HG03097 (cell line): ENCODE measurements at regions not wholly inside any gene's neighbourhood (a gene's known extent, or its start where the extent isn't known, plus 50 kb on each side); places are given as distances from the start of the nearest gene placed in this dataset.
"Not testable (repeated sequence)": the region's sequence is repeated elsewhere in the genome, so short reads cannot be mapped to it uniquely, and the experiment has no call there.

Experiments
- ATAC-seq: cut with Tn5 transposase; IDR thresholded peaks from one replicate; pipeline ENCODE4 v1.9.1; 2021; ENCODE audit not compliant: unreplicated experiment, low FRiP score

DNA sequence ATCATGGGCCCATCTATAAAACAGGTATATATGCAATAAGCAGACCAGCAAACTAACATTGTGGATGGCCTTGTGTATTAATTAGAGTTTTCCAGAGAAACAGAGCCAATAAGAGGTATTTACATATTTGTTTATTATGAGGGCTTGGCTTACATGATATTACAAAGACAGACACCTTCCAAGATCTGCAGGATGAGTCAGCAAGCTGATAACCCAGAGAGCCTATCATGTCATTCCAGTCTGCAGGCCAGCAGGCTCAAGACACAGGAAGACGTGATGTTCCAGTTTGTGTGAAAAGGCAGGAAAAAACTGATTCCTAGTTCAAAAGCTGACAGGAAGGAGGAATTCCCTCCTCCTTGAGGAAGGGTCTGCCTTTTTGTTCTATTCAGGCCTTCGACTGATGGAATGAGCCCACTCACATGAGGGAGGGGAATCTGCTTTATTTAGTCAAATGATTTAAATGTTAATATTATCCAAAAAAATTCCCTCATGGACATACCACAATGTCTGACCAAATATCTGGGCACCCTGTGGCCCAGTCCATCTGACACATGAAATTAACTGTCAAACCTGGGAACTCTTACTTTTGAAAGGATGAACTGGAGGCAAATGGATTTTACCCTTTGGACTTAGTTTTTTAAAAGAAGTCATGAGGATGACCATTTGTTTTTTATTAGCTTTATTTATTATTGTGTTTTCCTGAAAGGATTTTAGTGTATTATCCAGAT, 161.2 kb upstream of the CHD1 start:
- ATAC-seq, result no peak

DNA sequence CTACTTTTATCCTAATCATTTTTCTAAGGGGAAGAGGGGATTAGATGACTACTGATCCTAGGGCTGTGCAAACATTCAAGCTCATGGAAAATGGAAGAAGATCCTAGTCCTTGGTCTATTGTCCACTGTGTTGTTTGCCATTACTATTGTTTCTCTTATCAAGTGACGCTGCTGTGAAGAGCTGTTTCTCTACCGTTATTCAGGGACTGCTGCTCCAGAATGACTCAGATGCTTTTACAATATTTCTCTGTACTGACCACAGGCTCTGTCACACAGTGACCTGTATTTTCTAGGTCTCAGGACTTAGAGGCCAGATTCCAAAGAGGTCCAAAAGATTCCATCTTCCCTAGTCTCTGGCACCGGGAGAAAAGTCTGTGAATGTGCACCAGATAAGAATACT, 159.5 kb upstream of the CHD1 start:
- ATAC-seq, result no peak

DNA sequence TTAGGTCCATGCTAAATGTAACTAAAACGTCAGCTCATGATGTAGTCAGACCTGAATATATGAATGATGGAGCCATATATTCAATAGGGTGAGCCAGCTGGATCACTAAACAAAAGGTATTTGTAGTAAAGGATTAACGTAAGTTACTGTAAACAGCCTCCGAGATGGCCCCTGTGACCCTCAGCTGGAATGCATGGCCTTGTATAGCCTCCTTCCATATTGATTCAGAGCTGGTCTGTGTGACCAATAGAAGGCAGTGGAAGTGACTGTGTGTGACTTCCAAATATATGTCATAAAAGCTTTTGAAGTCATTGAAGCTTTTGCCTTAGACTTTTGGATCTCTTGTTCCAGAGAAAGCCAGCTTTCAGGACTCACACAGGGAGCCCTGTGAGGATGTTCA, 154.4 kb upstream of the CHD1 start:
- ATAC-seq, result no peak

DNA sequence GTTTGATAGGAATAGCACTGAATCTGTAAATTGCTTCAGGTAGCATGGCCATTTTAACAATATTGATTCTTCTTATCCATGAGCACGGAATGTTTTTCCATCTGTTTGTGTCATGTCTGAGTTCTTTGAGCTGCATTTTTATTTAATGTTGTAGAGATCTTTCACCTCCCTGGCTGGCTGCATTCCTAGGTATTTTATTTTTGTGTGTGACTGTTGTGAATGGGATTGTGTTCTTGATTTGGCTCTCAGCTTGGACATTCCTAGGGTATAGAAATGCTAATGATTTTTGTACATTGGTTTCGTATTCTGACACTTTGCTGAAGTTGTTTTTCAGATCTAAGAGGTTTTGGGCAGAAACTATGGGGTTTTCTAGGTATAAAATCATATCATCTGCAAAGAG, 152.9 kb upstream of the CHD1 start:
- ATAC-seq, result no peak

DNA sequence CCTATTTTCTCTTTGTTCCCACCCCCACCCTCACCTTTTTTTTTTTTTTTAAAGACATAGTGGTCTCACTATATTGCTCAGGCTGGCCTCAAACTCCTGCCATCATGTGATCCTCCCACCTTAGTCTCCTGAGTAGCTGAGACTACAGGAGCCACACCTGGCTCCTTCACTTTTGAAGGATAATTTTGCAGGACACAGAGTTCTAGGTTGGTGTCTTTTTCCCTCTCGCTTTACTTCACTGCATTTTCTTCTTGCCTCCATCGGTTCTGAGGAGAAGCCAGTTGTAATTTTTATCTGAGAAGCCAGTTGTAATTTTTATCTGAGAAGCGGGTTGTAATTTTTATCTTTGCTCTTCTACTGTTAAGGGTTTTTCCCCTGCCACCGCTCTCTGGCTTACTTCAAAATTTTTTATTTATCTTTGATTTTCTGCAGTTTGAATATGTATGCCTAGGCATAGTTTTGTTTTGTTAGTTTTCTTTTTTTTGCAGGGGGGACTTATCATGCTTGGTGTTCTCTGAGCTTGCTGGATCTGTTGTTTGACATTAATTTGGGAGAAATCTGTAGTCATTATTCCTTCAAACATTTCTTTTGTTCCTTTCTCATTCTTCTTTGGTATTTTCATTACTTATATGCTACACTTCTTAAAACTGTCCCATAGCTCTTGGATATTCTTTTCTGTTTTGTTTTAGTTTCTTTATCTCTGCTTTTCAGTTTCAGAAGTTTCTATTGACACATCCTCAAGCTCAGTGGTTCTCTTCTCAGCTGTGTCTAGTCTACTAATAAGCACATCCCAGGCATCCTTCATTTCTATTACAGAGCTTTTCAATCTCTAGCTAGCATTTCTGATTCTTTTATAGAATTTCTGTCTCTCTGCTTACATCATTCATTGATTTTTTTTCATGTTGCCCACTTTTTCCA, 148.2 kb upstream of the CHD1 start:
- ATAC-seq, result peak; percentile 74

DNA sequence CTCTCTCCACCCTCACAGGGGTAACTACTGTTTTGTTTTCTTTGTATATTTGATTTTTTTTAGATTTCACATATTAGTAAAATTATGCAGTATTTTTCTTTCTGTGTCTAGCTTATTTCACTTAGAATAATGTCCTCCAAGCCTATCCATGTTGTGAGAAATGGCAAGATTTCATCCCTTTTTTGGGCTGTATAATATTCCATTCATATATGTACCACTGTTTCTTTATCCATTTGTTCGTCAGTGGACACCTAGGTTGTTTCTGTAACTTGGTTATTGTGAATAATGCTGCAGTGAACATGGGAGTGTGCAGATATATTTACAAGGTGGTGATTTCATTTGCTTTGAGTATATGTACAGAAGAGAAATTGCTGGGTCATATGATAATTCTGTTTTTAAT, 144.0 kb upstream of the CHD1 start:
- no peak for ATAC-seq

DNA sequence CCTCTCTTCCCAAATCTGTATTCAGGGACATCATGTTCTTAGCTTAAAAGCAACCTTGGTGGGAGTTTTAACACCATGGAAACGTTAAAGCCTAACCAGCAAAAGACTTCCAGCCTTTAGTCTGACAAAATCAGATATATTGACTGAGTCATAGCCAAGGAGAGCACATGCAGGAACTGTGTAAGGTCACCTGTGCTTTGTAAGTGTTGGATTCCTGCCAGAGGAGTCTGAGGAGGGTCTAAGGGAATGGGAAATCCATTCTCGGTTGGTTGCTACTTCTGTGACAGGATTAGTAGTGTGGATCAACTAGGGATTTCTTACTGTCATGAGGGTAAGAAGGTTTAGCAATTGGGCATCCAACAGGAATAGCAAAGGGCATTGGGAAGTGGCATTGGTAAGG, 142.0 kb upstream of the CHD1 start:
- ATAC-seq, result no peak

DNA sequence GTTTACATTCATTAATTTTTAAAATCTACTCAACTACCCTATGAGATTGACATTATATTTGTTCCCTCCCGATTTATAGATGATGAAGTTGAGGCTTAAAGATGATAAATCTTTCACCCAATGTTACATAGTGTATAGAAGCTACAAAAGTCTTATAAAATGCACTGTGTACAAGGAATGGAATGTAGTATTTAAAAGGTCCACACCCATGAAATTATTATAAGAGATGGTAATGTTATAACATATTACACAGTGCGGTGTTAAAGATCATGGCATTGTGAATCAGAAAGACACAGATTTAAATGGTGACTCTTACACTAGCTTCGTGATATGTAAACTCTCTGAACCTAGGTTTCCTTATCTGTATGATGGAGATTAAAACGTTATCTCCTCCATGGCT, 141.6 kb upstream of the CHD1 start:
- ATAC-seq, result no peak

DNA sequence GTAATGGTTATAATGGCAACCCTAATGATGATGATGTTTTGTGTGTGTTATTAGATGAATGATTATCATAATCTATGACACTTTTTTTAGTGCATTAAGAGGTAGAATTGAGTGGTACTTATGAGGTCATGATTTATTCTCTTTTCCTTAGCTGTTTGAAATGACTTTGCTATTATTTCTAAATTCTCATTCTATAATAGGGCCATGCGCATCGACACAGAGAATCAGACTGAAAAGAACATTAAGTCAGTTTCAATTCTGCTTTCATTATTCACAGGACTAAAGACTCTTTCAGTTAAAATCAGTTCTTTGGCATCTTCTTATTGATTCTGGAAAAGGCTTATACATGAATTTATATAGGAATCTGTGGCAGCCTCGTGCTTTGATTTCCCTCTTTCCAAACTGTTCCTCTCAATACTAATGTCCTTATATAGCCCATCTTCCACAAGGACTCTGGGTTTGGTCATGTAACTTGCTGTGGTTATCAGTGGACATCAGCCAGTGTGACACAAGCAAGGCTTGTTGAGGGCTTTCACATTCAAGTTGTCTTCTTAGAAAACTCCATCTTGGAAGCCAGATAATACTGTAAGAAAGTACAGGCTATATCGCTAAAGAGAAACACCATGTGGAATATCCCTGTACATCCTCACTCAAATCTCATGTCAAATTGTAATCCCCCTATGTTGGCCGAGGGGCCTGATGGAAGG, 140.3 kb upstream of the CHD1 start:
- no peak for ATAC-seq

DNA sequence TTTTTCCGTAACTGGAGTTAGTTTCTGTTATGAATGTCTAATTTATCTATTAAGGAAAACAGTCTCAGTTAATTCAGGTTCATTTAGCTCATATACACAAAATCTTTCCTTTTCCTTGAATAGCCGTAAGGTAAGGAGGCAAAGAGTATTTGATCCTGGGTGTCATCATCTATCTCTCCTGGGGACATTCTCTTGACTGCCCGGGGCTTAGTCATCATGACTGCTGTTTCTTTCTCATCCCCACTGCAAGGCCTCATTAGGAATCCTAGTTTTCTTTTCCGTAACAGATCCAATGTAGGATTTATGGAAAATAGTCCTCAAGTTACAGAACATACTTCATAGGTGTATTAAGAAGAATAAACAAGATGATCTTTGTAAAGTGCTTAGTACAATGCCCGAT, 134.9 kb upstream of the CHD1 start:
- no peak for ATAC-seq

DNA sequence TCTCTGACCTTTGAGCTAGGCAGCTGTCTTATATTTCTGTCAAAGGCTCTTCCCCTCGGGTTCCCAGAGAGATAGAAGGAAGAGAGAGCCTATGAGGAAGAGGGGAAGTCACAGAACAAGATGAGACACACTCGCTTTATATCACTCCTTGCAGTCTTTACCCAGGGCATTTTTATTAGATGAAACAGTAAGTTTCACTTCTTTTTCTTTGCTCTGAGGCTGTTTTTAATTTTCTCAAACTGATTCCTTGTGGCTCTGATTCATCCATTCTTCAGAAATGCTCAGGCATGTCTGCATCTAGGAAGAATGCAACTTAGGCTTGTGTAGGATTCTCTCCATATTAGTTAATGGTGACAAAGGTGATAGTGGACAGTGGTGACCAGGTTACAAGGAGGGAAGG, 132.9 kb upstream of the CHD1 start:
- ATAC-seq, result no peak

DNA sequence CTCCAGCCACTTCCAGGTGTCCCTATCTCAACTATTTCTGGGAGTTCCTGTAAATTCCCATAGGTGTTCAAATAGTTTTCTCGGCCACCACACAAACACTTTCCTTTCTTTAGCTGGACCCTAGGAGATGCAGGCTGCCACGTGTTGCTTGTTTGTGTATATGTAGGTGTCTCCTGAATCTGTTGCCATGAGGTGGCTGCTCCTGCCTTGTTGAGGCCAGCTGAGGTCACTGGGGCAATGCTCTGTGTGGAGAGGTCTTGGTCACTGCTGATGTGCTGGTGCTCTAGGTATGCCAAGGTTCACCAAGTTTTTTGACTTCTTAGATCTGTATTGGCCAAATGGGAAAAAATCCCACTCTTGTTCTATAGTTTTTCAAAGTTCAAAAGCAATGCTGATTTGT, 132.5 kb upstream of the CHD1 start:
- no peak for ATAC-seq

DNA sequence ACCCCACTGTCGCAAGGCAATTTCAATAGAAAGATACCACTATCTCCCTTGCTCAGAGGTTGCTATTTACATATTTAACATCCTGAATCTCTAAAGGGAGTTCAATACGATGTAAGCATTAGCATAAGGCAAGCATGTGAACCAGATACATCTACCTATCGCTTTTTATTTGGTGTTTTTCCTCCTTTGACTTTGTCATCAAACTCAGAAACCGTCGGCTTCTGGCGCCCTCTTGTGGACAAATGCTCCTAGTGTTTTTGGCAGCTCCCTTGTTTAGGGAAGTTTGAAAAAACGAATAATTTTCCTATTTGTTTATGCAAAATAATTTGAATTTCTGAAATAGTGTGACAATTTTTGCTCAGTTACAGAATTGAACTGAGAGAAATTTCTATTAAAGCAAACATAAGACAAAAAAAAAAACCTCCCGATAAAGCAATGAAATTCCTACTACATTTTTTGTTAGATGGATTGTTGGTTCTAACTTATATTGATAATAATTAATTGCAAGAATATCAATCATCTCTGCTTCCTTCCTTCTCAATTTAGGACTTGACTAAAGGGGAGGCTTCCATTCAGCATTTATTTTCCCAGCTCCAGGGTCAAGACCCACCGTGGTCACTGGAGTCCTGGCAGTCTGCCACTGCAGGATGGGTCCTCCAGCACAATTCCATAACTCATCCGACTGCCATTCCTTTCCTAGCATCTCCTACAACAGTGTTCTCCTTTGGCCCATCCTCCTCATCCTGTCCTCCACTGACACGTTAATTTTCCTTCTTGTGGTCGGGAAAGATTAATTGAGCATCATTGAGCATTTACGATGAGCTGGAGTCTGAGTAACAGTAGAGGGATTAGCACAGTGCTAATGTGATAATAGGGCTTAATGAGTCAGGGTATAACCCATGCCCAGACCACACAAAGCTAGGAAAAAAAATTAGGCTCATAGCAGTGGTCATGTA, 131.8 kb upstream of the CHD1 start:
- ATAC-seq, result peak; percentile 54

DNA sequence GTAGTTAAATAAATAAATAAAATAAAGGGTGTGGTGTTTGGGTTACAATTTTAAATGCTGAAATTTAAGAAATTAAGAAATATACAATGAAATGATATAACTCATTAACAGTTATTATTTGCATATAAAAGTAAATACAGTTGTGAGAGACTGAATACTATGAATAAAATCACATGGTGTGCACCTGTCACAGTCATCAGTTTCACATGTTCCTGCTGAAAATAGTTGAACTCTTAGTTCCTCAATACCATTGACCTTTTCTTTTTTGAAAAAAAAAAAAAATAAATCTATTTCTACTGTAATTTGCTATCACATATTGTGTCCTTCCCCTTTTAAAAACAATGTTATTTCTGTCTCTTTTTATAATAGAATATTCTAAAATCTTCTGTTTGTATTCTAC, 130.9 kb upstream of the CHD1 start:
- ATAC-seq, result no peak

DNA sequence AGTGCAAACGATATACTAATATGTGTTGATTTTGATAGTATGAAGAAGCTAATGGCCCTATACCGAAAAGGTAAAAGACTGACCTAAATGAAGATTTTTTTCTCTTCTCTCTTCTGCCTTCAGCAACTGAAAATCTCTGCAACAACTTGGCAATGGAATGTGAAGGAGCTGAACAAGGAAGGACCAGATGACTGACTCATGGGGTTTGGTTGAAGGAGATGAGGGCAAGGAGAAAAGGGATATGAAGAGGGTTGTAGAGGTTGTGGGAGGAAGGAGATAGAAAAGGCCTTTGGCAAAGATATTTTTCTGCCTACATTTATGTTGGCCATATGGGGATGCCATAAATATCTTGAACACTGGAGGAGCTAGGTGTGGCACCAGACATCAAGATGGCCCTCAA, 129.7 kb upstream of the CHD1 start:
- no peak for ATAC-seq

DNA sequence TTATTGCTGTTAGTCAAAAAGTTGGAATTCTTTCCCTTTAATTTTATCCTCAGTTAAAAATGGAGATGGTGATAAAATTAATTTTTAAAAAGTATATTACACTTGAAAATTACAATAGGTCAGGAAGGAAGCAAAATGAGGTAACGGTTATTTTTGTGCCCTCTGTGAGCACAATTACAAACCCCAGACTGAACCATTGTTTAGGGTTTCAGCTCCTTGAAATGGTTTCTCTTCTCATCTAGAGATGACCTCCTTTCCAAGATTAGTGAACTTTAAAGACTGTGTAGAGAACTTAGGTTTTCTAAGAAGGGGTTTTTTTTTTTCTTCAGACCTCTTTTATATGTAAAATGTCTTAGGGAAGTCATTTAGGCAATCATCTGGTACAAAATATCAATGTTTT, 126.2 kb upstream of the CHD1 start:
- no peak for ATAC-seq

DNA sequence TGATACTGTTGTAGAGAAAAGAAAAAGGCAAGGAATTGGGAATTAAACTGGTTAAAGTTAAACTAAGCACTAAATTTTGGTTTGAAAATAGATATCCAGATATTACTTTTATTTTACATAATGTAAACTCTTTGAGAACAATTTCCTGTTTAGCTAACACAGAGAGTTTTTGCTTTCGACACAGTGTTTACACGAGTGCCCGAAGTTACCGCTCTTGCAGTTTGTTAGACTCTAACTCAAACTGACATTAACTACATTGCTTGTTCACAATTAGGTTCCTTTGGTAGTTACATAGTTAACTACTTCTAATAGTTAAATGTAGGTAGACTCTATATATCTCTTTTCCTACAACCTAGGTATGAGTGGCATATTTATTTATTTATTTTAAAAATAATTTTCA, 117.1 kb upstream of the CHD1 start:
- no peak for ATAC-seq

DNA sequence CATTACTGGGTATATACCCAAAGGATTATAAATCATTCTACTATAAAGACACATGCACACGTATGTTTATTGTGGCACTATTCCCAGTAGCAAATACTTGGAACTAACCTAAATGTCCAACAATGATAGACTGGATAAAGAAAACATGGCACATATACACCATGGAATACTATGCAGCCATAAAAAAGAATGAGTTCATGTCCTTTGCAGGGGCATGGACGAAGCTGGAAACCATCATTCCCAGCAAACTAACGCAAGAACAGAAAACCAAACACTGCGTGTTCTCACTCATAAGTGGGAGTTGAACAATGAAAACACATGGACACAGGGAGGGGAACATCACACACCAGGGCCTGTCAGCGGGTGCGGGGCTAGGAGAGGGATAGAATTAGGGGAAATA, 114.5 kb upstream of the CHD1 start:
- not testable (repeated sequence) for ATAC-seq

DNA sequence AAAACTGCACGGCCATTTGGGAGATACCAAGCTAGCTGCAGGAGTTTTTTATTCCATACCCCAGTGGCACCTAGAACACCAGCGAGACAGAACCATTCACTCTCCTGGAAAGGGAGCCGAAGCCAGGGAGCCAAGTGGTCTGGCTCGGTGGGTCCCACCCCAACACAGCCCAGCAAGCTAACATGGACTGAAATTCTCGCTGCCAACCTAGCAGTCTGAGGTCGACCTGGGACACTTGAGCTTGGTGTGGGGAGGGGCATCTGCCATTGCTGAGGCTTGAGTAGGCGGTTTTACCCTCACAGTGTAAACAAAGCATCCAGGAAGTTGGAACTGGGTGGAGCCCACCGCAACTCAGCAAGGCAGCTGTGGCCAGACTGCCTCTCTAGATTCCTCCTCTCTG, 108.9 kb upstream of the CHD1 start:
- ATAC-seq, result no peak

DNA sequence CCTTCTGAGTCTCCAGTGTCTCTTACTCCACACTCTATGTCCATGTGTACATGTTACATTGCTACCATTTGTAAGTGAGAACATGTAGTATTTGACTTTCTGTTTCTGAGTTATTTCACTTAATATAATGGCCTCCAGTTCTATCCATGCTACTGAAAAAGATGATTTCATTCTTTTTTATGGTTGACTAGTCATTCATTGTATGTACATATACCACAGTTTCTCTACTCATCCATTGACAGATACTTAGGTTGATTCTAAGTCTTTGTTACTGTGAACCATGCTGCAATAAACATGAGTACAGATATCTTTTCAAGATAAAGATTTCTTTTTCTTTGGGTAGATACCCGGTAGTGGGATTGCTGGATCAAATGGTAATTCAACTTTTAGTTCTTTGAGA, 107.1 kb upstream of the CHD1 start:
- no peak for ATAC-seq
